Fibroblast of villous mesenchyme (primary cell): ENCODE measurements at regions not wholly inside any gene's neighbourhood (a gene's known extent, or its start where the extent isn't known, plus 50 kb on each side); places are given as distances from the start of the nearest gene placed in this dataset.

Experiments
- DNase-seq: peaks from one replicate; pipeline ENCODE4 v3.0.0-alpha.2; 2010; ENCODE audit warnings: low read depth
- H3K4me3 ChIP-seq: 2 replicates; pipeline ENCODE4 v1.5.1; 2011; ENCODE audit warnings: low read depth, mild to moderate bottlenecking, low read length
- CTCF ChIP-seq: IDR thresholded peaks from 2 replicates; pipeline ENCODE4 v1.5.1; 2012; ENCODE audit warnings: low read depth, mild to moderate bottlenecking, low read length; ENCODE audit not compliant: insufficient read depth

- TF ChIP-seq CTCF, result no peak
- no peak overlapping the region for H3K4me3 ChIP-seq
- no peak for DNase-seq
Measured at GRCh38 chr6:44545224-44545623, 157.7 kb downstream of the CDC5L start.

DNA sequence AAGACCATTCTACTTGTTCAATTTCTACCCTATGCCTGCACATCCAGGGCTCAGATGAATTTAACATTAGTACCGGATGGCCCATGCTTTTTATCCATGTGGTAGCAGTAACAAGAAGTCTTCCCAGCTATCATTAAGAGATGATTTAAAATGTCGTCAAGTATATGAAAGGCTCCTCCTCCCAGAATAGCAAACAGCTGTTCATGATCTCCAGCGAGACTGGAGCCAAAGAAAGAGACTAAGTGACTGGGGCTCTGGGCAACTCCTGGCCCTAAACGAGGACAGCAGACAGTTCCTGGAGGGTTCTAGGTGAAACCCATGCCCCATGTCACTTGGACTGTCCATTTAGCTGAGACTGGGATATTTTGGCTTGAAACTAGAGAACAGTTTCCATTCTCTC lies 160.8 kb downstream of the CDC5L start:
- no peak for DNase-seq

GRCh38 chr6:44549516-44549915 lies 162.0 kb downstream of the CDC5L start:
- no peak for DNase-seq
- TF ChIP-seq CTCF, result no peak
- H3K4me3 ChIP-seq, result no peak overlapping the region

More for the DNA sequence above, 160.8 kb downstream of the CDC5L start:
- H3K4me3 ChIP-seq, result no peak overlapping the region
- no peak for TF ChIP-seq CTCF

GRCh38 chr6:44554194-44554593 lies 166.7 kb downstream of the CDC5L start:
- TF ChIP-seq CTCF, result no peak
- no peak overlapping the region for H3K4me3 ChIP-seq
- no peak for DNase-seq

GRCh38 chr6:44554861-44555260 lies 167.4 kb downstream of the CDC5L start:
- H3K4me3 ChIP-seq, result no peak overlapping the region
- DNase-seq, result no peak
- no peak for TF ChIP-seq CTCF

- no peak for DNase-seq
- TF ChIP-seq CTCF, result no peak
- H3K4me3 ChIP-seq, result no peak overlapping the region
Measured at GRCh38 chr6:44556046-44556445, 168.5 kb downstream of the CDC5L start.

- no peak for TF ChIP-seq CTCF
- DNase-seq, result no peak
- H3K4me3 ChIP-seq, result no peak overlapping the region
Measured at GRCh38 chr6:44558024-44558831, 170.7 kb downstream of the CDC5L start.
